ENCODE measurements at regions not wholly inside any gene's neighbourhood (a gene's known extent, or its start where the extent isn't known, plus 50 kb on each side); places are given as distances from the start of the nearest gene placed in this dataset.

- TF ChIP-seq POLR2AphosphoS5 (IDR thresholded peaks at IDR 0.05; ENCODE audit: low read length): no peak
- TF ChIP-seq NKRF (conservative IDR thresholded peaks at IDR 0.05): no peak
- TF ChIP-seq NRF1 (conservative IDR thresholded peaks at IDR 0.05; ENCODE audit: low read depth, low read length): no peak
- no peak for TF ChIP-seq CHD1 (IDR thresholded peaks at IDR 0.05; ENCODE audit: low read depth, low read length)
- no peak for TF ChIP-seq MYC (IDR thresholded peaks at IDR 0.05; ENCODE audit: insufficient read depth, insufficient read length, insufficient replicate concordance, low read length, severe bottlenecking)
- TF ChIP-seq RFX5 (IDR thresholded peaks at IDR 0.05; ENCODE audit: low read depth, low read length): no peak
- TF ChIP-seq SUPT20H (IDR thresholded peaks at IDR 0.05; ENCODE audit: borderline replicate concordance, control insufficient read depth, low read depth, low read length): no peak
Measured at GRCh38 chr10:81405399-81405798, 469.6 kb upstream of the NRG3 start (continued).

GRCh38 chr10:81414038-81414437, 461.0 kb upstream of the NRG3 start:
- WGBS (ENCODE audit: insufficient coverage, insufficient replicate concordance, low lambda C conversion rate, missing lambda C conversion rate): 0% methylated on average over 1 of the region's 1 CpG
- no peak overlapping the region for H3K4me3 ChIP-seq
- H3K79me2 ChIP-seq (ENCODE audit: control insufficient read depth, insufficient read depth, low read length): no peaks in the 10 kb centered on the region
- ATAC-seq (no peak), FAIRE-seq (no peak), DNase-seq (ENCODE audit: low read depth, low spot score) (no peak)
- intact Hi-C loops (cut with micrococcal nuclease; ENCODE audit: unreplicated experiment) (no loop called here), in situ Hi-C loops (cut with MboI) (no loop called here)
- ChIA-PET CTCF (interaction anchor here (0.8 kb wide), 1 partner anchor 9 kb away, joined by 3 read pairs; no protein-coding TSS in a partner anchor), RAD21 (ENCODE audit: unreplicated experiment) (interaction anchor here (1.2 kb wide), 1 partner anchor 74 kb away, joined by 3 read pairs; no protein-coding TSS in a partner anchor), POLR2A (no interaction called here), SMC1A (ENCODE audit: uncharacterized antibody, unreplicated experiment) (interaction anchor here (1.6 kb wide), 1 partner anchor 13 kb away, joined by 5 read pairs; no protein-coding TSS in a partner anchor)
- no peak overlapping the region for H3K27ac ChIP-seq (ENCODE audit: control insufficient read depth, insufficient read depth)
- H4K20me1 ChIP-seq (ENCODE audit: control insufficient read depth, insufficient read depth): no peaks in the 10 kb centered on the region
- no peaks in the 10 kb centered on the region for H3K4me1 ChIP-seq (ENCODE audit: control insufficient read depth, insufficient read depth, low read length)
- H3K27me3 ChIP-seq (replicated peaks in 1 of 2; ENCODE audit: control insufficient read depth in 2 of 2, insufficient read depth in 2 of 2, low read length in 1 of 2): no peaks in the 10 kb centered on the region
- no peaks in the 10 kb centered on the region for H3K36me3 ChIP-seq (ENCODE audit: control insufficient read depth in 2 of 2, insufficient read depth in 2 of 2, low read length in 1 of 2)
- H3K9me3 ChIP-seq (replicated peaks; ENCODE audit: control insufficient read depth, insufficient read depth, low read length): no peaks in the 10 kb centered on the region
- no peak overlapping the region for H3K4me2 ChIP-seq (ENCODE audit: control insufficient read depth, insufficient read depth)
- no peak overlapping the region for H3K9ac ChIP-seq (ENCODE audit: control insufficient read depth, insufficient read depth, low read length)
- no peak overlapping the region for H2AFZ ChIP-seq (ENCODE audit: control insufficient read depth, low read depth, low read length)
- no TSS peak for BruUV-seq (replicated peaks)
- no peak for TF ChIP-seq KDM1A (IDR thresholded peaks at IDR 0.05; ENCODE audit: borderline replicate concordance)
- TF ChIP-seq NRF1 (conservative IDR thresholded peaks at IDR 0.05; ENCODE audit: low read depth, low read length): no peak
- no peak for TF ChIP-seq ZNF592 (IDR thresholded peaks at IDR 0.05)
- TF ChIP-seq SKIL (IDR thresholded peaks at IDR 0.05; ENCODE audit: low read depth, poor library complexity, severe bottlenecking): no peak
- no peak for TF ChIP-seq SUPT20H (IDR thresholded peaks at IDR 0.05; ENCODE audit: borderline replicate concordance, control insufficient read depth, low read depth, low read length)
- TF ChIP-seq EZH2 (IDR thresholded peaks at IDR 0.05; ENCODE audit: borderline replicate concordance, control insufficient read depth, low read depth, low read length): no peak
- no peak for TF ChIP-seq PAX5 (IDR thresholded peaks at IDR 0.05; ENCODE audit: borderline replicate concordance, low read depth, low read length)
- TF ChIP-seq NBN (IDR thresholded peaks at IDR 0.05): no peak
- no peak for TF ChIP-seq RFX5 (IDR thresholded peaks at IDR 0.05; ENCODE audit: low read depth, low read length)
